ENCODE measurements at regions not wholly inside any gene's neighbourhood (a gene's known extent, or its start where the extent isn't known, plus 50 kb on each side); places are given as distances from the start of the nearest gene placed in this dataset.

- TF ChIP-seq IKZF2 (IDR thresholded peaks at IDR 0.05) (no peak), POLR2A (IDR thresholded peaks at IDR 0.05; ENCODE audit: low read depth, low read length) (no peak)
These were observed 223.6 kb downstream of the FOXO1 start for GRCh38 chr13:40442826-40443225.
